ENCODE measurements at regions not wholly inside any gene's neighbourhood (a gene's known extent, or its start where the extent isn't known, plus 50 kb on each side); places are given as distances from the start of the nearest gene placed in this dataset.

- no peaks in the 10 kb centered on the region for H3K9me3 ChIP-seq (ENCODE audit: control insufficient read depth, low read length)
- WGBS, 2 experiments = 86 to 98% methylated on average over 1 to 2 of the region's 2 CpGs
- no peaks in the 10 kb centered on the region for H3K36me3 ChIP-seq (ENCODE audit: control insufficient read depth, insufficient read depth, low read length)
- no peak overlapping the region for H3K4me3 ChIP-seq (ENCODE audit: insufficient read depth, low read depth, low read length)
- H3K4me1 ChIP-seq (ENCODE audit: control insufficient read depth, insufficient read depth, low read length) = no peaks in the 10 kb centered on the region
- no peaks in the 10 kb centered on the region for H3K27me3 ChIP-seq (ENCODE audit: control insufficient read depth, insufficient read depth, low read length, poor library complexity, severe bottlenecking)
- no peak overlapping the region for H3K27ac ChIP-seq (ENCODE audit: insufficient read depth, low read depth, low read length, poor library complexity, severe bottlenecking)
Observed at GRCh38 chr6:18551228-18551627, 164.1 kb downstream of the RNF144B start.

DNA sequence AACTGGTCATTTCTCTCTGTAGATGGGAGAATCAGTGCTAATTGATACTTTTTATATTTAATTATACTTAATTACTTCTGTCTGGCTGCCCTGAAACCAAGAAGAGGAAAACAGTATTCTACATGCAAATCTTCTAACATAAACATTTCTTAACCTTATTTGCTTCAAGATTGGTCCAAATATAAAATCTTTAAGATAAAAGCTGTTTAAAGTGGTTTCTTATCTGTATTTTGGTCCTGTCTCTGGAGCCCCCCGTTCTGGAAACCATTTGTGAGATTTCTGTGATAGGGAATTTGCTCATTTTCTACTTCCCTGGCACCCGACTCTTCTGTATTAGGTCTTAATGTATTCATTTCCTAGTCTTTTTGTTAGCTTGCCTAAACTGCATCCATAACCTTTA is 168.6 kb downstream of the RNF144B start:
- H3K27ac ChIP-seq (ENCODE audit: insufficient read depth, low read depth, low read length, poor library complexity, severe bottlenecking) = no peak overlapping the region
- no peaks in the 10 kb centered on the region for H3K27me3 ChIP-seq (ENCODE audit: control insufficient read depth, insufficient read depth, low read length, poor library complexity, severe bottlenecking)
- WGBS, 2 experiments = 92 to 94% methylated on average over 2 of the region's 2 CpGs
- no peaks in the 10 kb centered on the region for H3K36me3 ChIP-seq (ENCODE audit: control insufficient read depth, insufficient read depth, low read length)
- H3K4me1 ChIP-seq (ENCODE audit: control insufficient read depth, insufficient read depth, low read length) = no peaks in the 10 kb centered on the region
- H3K9me3 ChIP-seq (ENCODE audit: control insufficient read depth, low read length) = no peaks in the 10 kb centered on the region
- no peak overlapping the region for H3K4me3 ChIP-seq (ENCODE audit: insufficient read depth, low read depth, low read length)

DNA sequence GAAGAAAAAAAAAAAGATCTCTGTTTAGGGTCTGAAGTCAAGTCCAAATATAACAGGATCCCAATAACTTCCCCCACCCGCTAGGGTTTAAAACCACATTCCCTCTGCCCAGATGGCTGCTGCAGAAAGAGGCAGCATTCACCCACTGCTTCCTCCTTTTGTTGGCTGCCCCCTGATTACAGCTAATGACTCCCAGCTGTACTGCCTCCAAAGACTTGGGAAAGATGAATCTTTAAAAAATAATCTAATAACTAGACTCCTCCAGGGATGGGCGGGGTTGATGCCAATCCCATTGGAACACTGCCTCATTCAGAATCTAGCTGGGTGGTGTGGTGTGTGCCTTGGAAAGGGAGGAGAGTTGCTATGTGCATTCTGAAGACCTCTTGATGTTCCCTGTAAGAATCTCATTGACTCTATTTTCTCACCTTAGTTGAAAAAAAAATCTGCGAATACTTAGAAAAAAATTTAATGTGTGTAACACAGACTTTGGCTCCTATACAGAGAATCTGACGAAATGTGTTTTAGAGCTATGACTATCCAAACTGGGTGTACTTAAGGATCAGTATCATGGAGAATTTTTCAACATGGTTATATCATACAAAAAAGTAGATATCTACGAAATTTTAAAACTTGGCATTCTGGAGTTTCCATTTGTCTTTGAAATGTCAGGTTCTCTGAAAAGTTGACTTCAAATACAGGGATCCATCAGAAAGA is 174.0 kb downstream of the RNF144B start:
- no peaks in the 10 kb centered on the region for H3K27me3 ChIP-seq (ENCODE audit: control insufficient read depth, insufficient read depth, low read length, poor library complexity, severe bottlenecking)
- WGBS, 2 experiments = 74 to 90% methylated on average over 4 to 5 of the region's 5 CpGs
- no peaks in the 10 kb centered on the region for H3K36me3 ChIP-seq (ENCODE audit: control insufficient read depth, insufficient read depth, low read length)
- no peaks in the 10 kb centered on the region for H3K9me3 ChIP-seq (ENCODE audit: control insufficient read depth, low read length)
- no peaks in the 10 kb centered on the region for H3K4me1 ChIP-seq (ENCODE audit: control insufficient read depth, insufficient read depth, low read length)
- no peak overlapping the region for H3K27ac ChIP-seq (ENCODE audit: insufficient read depth, low read depth, low read length, poor library complexity, severe bottlenecking)
- H3K4me3 ChIP-seq (ENCODE audit: insufficient read depth, low read depth, low read length) = no peak overlapping the region

- Histone ChIP-seq H3K9me3 (ENCODE audit: control insufficient read depth, low read length) (no peaks in the 10 kb centered on the region), H3K27me3 (ENCODE audit: control insufficient read depth, insufficient read depth, low read length, poor library complexity, severe bottlenecking) (no peaks in the 10 kb centered on the region), H3K27ac (ENCODE audit: insufficient read depth, low read depth, low read length, poor library complexity, severe bottlenecking) (no peak overlapping the region), H3K4me3 (ENCODE audit: insufficient read depth, low read depth, low read length) (no peak overlapping the region), H3K4me1 (ENCODE audit: control insufficient read depth, insufficient read depth, low read length) (no peaks in the 10 kb centered on the region), H3K36me3 (ENCODE audit: control insufficient read depth, insufficient read depth, low read length) (no peaks in the 10 kb centered on the region)
- 88 to 90% methylated on average over 2 to 3 of the region's 5 CpGs for WGBS, 2 experiments
Observed at GRCh38 chr6:18562726-18563125, 175.6 kb downstream of the RNF144B start.

GRCh38 chr6:18564775-18565174 is 177.6 kb downstream of the RNF144B start:
- Histone ChIP-seq H3K4me3 (ENCODE audit: insufficient read depth, low read depth, low read length) (no peak overlapping the region), H3K9me3 (ENCODE audit: control insufficient read depth, low read length) (no peaks in the 10 kb centered on the region), H3K36me3 (ENCODE audit: control insufficient read depth, insufficient read depth, low read length) (no peaks in the 10 kb centered on the region), H3K27me3 (ENCODE audit: control insufficient read depth, insufficient read depth, low read length, poor library complexity, severe bottlenecking) (no peaks in the 10 kb centered on the region), H3K27ac (ENCODE audit: insufficient read depth, low read depth, low read length, poor library complexity, severe bottlenecking) (no peak overlapping the region), H3K4me1 (ENCODE audit: control insufficient read depth, insufficient read depth, low read length) (no peaks in the 10 kb centered on the region)
- 93 to 98% methylated on average over 3 of the region's 3 CpGs for WGBS, 2 experiments

DNA sequence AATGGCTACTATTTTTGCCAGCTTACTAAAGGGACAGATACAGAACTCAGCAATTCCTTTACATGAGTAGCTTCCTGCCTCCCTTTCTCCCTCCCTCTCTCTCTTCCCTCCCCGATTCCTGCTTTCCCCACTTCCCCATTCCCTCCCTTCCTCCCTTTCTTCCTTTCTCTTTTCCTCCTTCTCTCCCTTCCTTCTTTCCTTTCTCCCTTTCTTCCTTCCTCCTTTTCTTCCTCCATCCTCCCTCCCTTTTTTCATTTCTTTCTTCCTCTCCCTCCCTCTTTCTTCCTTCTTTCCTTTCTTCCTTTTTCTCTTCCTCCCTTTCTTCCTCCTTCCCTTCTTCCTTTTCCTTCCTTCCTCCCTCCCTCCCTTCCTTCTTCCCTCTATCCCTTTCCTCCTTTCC is 178.1 kb downstream of the RNF144B start:
- 77 to 83% methylated on average over 1 of the region's 1 CpG for WGBS, 2 experiments
- H3K27ac ChIP-seq (ENCODE audit: insufficient read depth, low read depth, low read length, poor library complexity, severe bottlenecking) = no peak overlapping the region
- no peak overlapping the region for H3K4me3 ChIP-seq (ENCODE audit: insufficient read depth, low read depth, low read length)
- H3K9me3 ChIP-seq (ENCODE audit: control insufficient read depth, low read length) = no peaks in the 10 kb centered on the region
- H3K4me1 ChIP-seq (ENCODE audit: control insufficient read depth, insufficient read depth, low read length) = no peaks in the 10 kb centered on the region
- H3K27me3 ChIP-seq (ENCODE audit: control insufficient read depth, insufficient read depth, low read length, poor library complexity, severe bottlenecking) = no peaks in the 10 kb centered on the region
- no peaks in the 10 kb centered on the region for H3K36me3 ChIP-seq (ENCODE audit: control insufficient read depth, insufficient read depth, low read length)

DNA sequence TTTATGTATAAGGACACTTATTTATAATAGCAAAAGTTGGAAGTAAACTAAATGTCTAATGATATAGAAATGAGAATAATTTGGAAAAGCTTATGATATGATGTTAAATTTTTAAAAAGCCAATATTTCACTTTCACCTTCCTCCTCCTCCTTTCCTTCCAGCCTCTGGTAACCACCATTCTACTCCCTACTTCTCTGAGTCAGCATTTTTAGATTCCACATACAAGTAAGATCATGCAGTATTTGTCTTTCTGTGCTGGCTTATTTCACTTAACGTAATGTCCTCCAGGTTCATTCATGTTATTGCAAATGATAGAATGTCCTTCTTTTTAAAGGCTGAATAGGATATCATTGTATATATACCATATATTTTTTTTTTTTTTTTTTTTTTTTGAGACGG is 180.2 kb downstream of the RNF144B start:
- Histone ChIP-seq H3K9me3 (ENCODE audit: control insufficient read depth, low read length) (no peaks in the 10 kb centered on the region), H3K27me3 (ENCODE audit: control insufficient read depth, insufficient read depth, low read length, poor library complexity, severe bottlenecking) (no peaks in the 10 kb centered on the region), H3K4me1 (ENCODE audit: control insufficient read depth, insufficient read depth, low read length) (no peaks in the 10 kb centered on the region), H3K36me3 (ENCODE audit: control insufficient read depth, insufficient read depth, low read length) (no peaks in the 10 kb centered on the region), H3K27ac (ENCODE audit: insufficient read depth, low read depth, low read length, poor library complexity, severe bottlenecking) (no peak overlapping the region), H3K4me3 (ENCODE audit: insufficient read depth, low read depth, low read length) (no peak overlapping the region)
- WGBS, 2 experiments = 80 to 89% methylated on average over 1 to 2 of the region's 2 CpGs

DNA sequence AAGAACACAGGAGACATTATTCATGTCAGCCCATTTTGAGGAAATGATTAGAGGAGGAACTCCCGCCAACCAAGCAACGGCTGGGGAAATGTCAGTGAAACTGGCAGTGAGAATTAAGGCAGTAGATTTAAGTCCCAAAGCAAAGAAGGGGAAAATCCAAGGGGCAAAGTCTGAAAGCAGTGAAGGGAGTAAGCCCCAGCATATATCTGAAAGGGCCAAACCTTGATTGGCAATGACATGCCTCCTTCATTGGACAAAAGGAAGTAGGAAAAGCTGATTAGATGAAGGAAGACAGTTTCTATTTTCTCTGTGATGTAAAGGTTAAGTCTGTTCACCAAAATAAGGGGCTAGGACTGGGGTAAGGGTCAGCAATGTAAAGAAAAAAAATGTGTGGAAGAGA is 190.3 kb downstream of the RNF144B start:
- Histone ChIP-seq H3K27me3 (ENCODE audit: control insufficient read depth, insufficient read depth, low read length, poor library complexity, severe bottlenecking) (no peaks in the 10 kb centered on the region), H3K36me3 (ENCODE audit: control insufficient read depth, insufficient read depth, low read length) (no peaks in the 10 kb centered on the region), H3K9me3 (ENCODE audit: control insufficient read depth, low read length) (no peaks in the 10 kb centered on the region), H3K4me1 (ENCODE audit: control insufficient read depth, insufficient read depth, low read length) (no peaks in the 10 kb centered on the region), H3K4me3 (ENCODE audit: insufficient read depth, low read depth, low read length) (no peak overlapping the region), H3K27ac (ENCODE audit: insufficient read depth, low read depth, low read length, poor library complexity, severe bottlenecking) (no peak overlapping the region)
- WGBS, 2 experiments = 76 to 78% methylated on average over 2 of the region's 2 CpGs

- Histone ChIP-seq H3K9me3 (ENCODE audit: control insufficient read depth, low read length) (no peaks in the 10 kb centered on the region), H3K27me3 (ENCODE audit: control insufficient read depth, insufficient read depth, low read length, poor library complexity, severe bottlenecking) (no peaks in the 10 kb centered on the region), H3K4me1 (ENCODE audit: control insufficient read depth, insufficient read depth, low read length) (no peaks in the 10 kb centered on the region), H3K27ac (ENCODE audit: insufficient read depth, low read depth, low read length, poor library complexity, severe bottlenecking) (no peak overlapping the region), H3K4me3 (ENCODE audit: insufficient read depth, low read depth, low read length) (no peak overlapping the region), H3K36me3 (ENCODE audit: control insufficient read depth, insufficient read depth, low read length) (no peaks in the 10 kb centered on the region)
- 86 to 91% methylated on average over 1 to 2 of the region's 2 CpGs for WGBS, 2 experiments
Observed at GRCh38 chr6:18579166-18579565, 192.0 kb downstream of the RNF144B start.

GRCh38 chr6:18579869-18580268 is 192.7 kb downstream of the RNF144B start:
- Histone ChIP-seq H3K27ac (ENCODE audit: insufficient read depth, low read depth, low read length, poor library complexity, severe bottlenecking) (no peak overlapping the region), H3K27me3 (ENCODE audit: control insufficient read depth, insufficient read depth, low read length, poor library complexity, severe bottlenecking) (no peaks in the 10 kb centered on the region), H3K4me1 (ENCODE audit: control insufficient read depth, insufficient read depth, low read length) (no peaks in the 10 kb centered on the region), H3K36me3 (ENCODE audit: control insufficient read depth, insufficient read depth, low read length) (no peaks in the 10 kb centered on the region), H3K4me3 (ENCODE audit: insufficient read depth, low read depth, low read length) (no peak overlapping the region), H3K9me3 (ENCODE audit: control insufficient read depth, low read length) (no peaks in the 10 kb centered on the region)
- WGBS, 2 experiments = 88 to 89% methylated on average over 1 of the region's 1 CpG

DNA sequence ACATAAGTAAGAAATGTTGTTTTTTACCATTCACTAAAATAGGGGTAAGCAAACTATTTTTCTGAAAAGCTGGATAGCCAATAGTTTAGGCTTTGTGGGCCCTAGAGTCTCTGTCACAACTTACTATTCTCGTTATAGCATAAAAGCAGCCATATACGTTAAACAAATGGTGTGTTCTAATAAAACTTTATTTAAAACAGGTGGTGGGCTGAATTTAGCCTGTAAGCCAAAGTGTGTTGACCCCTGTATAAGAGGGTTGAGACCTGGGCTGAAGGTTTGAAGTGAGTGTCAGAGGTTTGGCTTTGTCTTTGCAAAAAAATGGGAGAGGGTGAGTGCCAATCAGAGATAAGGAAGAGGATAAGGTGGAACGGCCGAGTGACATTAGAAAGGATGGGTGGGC is 197.2 kb downstream of the RNF144B start:
- H3K27me3 ChIP-seq (ENCODE audit: control insufficient read depth, insufficient read depth, low read length, poor library complexity, severe bottlenecking) = no peaks in the 10 kb centered on the region
- no peaks in the 10 kb centered on the region for H3K9me3 ChIP-seq (ENCODE audit: control insufficient read depth, low read length)
- H3K27ac ChIP-seq (ENCODE audit: insufficient read depth, low read depth, low read length, poor library complexity, severe bottlenecking) = no peak overlapping the region
- H3K4me3 ChIP-seq (ENCODE audit: insufficient read depth, low read depth, low read length) = no peak overlapping the region
- WGBS, 2 experiments = 88 to 94% methylated on average over 3 to 4 of the region's 4 CpGs
- no peaks in the 10 kb centered on the region for H3K36me3 ChIP-seq (ENCODE audit: control insufficient read depth, insufficient read depth, low read length)
- no peaks in the 10 kb centered on the region for H3K4me1 ChIP-seq (ENCODE audit: control insufficient read depth, insufficient read depth, low read length)
